Stimulated activated CD8-positive, alpha-beta memory T cell treated with anti-CD3 and anti-CD28 coated beads, Interleukin-7, amount 100 ng/mL, for 24 hours (primary cell): ENCODE measurements at regions not wholly inside any gene's neighbourhood (a gene's known extent, or its start where the extent isn't known, plus 50 kb on each side); places are given as distances from the start of the nearest gene placed in this dataset.

Experiments used
- DNase-seq: peaks from one replicate; pipeline ENCODE4 v3.0.0-alpha.2; 2020; ENCODE audit warnings: low read depth

DNA sequence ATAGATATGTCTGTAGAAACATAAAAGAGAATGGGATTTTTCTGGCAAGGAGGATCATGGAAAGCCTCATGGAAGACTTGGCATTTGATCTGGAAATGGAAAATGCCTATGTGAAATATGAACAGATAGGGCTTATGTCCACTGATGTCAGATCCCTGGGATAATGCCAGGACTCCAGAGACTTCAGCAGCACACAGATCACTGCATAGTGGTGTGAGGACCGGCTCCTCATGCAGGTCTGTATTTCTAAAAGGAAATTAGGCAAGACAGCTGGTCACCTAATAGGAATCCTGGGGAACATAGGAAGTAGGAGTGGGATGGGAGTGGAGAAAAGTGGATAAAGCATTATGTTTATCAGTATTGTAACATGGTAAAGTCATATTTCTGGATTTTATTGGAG, 56.8 kb upstream of the IPO9 start:
- no peak for DNase-seq

DNA sequence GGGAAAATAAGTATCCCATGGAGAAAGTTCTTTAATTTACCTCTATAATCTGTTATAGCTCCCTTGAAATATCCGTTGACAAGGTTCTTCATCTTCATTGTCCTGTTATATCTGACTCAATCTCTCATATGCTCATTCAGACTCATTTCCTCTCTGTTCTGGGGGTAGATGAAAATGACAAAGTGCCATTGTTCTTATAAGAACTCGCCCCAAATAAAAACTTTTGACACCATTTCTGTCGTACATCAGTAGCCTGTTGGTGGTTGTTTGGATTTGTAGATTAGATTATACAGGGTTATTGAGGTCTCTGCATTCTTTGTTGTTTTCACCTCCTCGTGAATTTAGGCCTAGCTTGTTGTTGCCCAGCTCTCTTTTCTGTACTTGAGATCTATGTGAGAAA, 55.2 kb upstream of the IPO9 start:
- DNase-seq = no peak

DNA sequence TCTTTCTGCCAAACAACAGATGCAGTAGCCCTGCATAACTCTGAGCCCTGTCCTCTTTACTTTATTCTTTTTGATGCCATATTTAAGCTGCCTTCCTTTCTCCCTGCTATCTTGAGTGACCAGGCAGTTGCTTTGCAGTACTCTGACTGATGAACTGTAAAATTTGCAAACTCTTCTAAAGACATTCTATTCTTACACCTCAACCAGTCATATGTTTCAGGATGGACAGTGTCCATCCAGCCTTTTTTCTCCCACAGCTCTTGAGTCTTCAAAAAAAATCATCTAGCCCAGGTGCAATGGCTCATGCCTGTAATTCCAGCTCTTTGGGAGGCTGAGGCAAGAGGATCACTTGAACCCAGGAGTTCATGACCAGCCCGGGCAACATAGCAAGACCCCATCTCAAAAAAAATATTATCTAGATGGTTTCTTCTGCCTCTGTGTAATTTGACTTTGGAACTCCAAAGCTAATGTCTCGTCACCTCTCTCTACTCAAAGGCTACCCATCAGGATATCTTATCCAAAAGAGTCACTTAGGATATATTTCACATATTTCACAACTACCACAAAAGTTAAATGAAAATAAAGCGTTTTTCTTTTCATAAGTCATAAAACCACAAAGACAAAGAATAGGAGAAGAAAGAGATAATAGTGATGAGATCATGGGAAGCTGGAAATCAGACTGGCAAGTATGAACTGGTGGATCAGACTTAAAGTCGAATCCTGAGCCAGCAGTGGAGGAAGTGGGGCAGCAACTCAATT, 54.6 kb upstream of the IPO9 start:
- DNase-seq = no peak

DNA sequence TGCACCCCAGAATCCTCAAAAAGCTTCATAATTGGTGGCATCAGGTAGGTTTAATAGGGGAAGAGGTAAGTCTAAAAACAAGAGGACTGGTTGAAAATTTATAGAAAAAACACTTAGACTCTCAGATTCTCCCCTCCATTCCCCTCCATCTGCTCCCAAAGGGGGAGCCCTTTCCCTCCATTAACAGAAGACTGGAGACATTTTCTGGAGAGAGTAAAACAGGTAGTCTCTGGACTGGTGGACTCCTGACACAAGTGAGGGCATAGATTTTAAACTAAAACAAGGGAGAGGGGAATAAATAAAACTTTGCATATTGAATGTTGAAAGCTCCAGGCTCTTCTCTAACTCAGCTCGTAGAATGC, 54.0 kb upstream of the IPO9 start:
- no peak for DNase-seq

DNA sequence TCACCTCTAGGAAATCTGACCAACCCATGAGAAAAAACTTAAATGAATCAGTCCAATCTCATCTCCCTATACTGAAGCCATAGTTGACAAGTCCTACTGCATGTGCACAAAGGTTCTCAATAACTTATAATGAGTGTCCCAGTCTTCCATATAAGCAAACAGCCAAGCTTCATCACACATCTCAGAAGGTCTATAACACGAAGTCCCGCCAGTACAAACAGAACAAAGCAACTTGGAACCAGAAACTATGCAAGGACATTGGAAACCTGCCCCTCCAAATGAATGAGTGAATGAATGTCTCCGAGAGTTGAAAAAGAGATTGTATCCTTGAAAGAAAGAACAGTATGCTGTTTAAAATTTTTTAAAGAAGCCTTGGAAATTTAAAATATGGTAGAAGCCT, 53.6 kb upstream of the IPO9 start:
- no peak for DNase-seq

DNA sequence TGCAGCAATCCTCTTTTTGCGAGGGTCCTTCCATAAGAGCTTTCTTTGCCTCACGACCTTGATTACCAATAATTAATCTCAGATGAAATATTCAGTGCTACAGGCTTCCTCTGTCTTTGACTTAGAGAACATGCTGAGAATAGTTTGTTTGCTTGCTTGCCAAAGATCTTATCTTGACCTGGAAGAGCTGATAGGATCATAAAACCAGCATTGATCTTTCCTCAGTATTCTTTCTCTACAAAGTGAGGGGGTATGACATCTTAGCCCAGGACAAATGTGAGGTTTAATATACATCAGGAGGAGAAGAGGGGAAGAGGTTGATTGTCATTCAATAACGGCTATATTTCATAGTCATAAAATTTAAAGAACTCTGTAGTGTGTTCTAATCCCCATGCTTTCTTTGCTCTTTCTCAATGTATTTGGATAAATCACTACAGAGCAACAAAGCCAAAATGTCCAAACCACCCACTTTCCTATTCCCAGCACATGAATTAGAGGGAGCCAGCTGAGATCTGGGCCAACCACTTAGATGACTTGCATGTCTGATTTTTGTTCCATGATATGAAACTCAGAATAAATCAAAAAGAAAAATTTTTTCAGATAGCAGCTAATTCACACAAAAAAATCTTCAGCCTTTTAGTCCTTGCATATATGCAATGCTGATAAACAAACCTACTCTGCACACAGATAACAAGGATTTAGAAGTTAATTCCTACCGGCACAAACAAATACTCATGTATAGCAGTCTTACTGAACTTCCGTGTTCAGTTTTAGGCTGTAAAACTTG, 50.5 kb upstream of the IPO9 start:
- no peak for DNase-seq
